ENCODE measurements at regions not wholly inside any gene's neighbourhood (a gene's known extent, or its start where the extent isn't known, plus 50 kb on each side); places are given as distances from the start of the nearest gene placed in this dataset.
A peak's percentile ranks its signal among the peaks of the same experiment; 100 is the strongest.

GRCh38 chr21:33132054-33132453, 62.1 kb downstream of the OLIG1 start:
- TF ChIP-seq CTCF (IDR thresholded peaks at IDR 0.05; ENCODE audit: borderline replicate concordance, extremely low read depth, low read length, poor library complexity, severe bottlenecking) (peak; percentile 40), EZH2 (IDR thresholded peaks at IDR 0.05; ENCODE audit: borderline replicate concordance, low read depth, low read length, severe bottlenecking) (no peak)

Data from DND-41 (cell line).